Peyer's patch (tissue), 4 donors: ENCODE measurements at regions not wholly inside any gene's neighbourhood (a gene's known extent, or its start where the extent isn't known, plus 50 kb on each side); places are given as distances from the start of the nearest gene placed in this dataset.

ENCODE experiments used
- CTCF ChIP-seq, 6 experiments: fragments of 450-650 bp in 4 of 6; fragments of 200-600 bp in 2 of 6; sonication (generic) in 1 of 6; IDR thresholded peaks; one replicate each; pipeline ENCODE4 v1.5.1; 2017 to 2019; ENCODE audit warnings: antibody characterized with exemption in 6 of 6, mild to moderate bottlenecking in 3 of 6, moderate library complexity in 1 of 6
- POLR2A ChIP-seq, 2 donors: fragments of 450-650 bp; IDR thresholded peaks; one replicate each; pipeline ENCODE4 v1.5.1; 2017; ENCODE audit warnings: antibody characterized with exemption in 2 of 2, mild to moderate bottlenecking in 2 of 2, moderate library complexity in 2 of 2

- TF ChIP-seq CTCF (IDR thresholded peaks at IDR 0.05) (no peak), POLR2A (IDR thresholded peaks at IDR 0.05) (no peak)
Observed at GRCh38 chr5:6843335-6843734, 130.1 kb downstream of the TENT4A start.
